Breast epithelium (tissue), 4 donors: ENCODE measurements at regions not wholly inside any gene's neighbourhood (a gene's known extent, or its start where the extent isn't known, plus 50 kb on each side); places are given as distances from the start of the nearest gene placed in this dataset.

Source experiments
- DNase-seq, 2 donors: peaks; one replicate each; pipeline ENCODE4 v3.0.0-alpha.2; 2019; ENCODE audit warnings: low spot score in 2 of 2
- H3K27ac ChIP-seq, 2 donors: fragments of 200-600 bp; sonication (generic) in 1 of 2; one replicate each; pipeline ENCODE4 v1.5.1; 2016 to 2019; ENCODE audit warnings: mild to moderate bottlenecking in 1 of 2
- H3K27me3 ChIP-seq, 2 donors: fragments of 200-600 bp; sonication (generic) in 1 of 2; one replicate each; pipeline versions ENCODE4 v1.5.1 to v1.6.0; 2017 to 2019; ENCODE audit warnings: control low read depth in 1 of 2, mild to moderate bottlenecking in 1 of 2
- H3K36me3 ChIP-seq: fragments of 200-600 bp; one replicate; pipeline ENCODE4 v1.5.1; 2019
- H3K4me1 ChIP-seq, 2 donors: fragments of 200-600 bp; sonication (generic); one replicate each; pipeline ENCODE4 v1.5.1; 2016 to 2019; ENCODE audit warnings: control low read depth in 1 of 2
- H3K4me3 ChIP-seq, 3 donors: fragments of 200-600 bp; sonication (generic); 1 replicate in 2 of 3; 2 replicates in 1 of 3; pipeline ENCODE4 v1.5.1; 2016 to 2019; ENCODE audit warnings: mild to moderate bottlenecking in 3 of 3, moderate library complexity in 2 of 3
- H3K9me3 ChIP-seq, 2 donors: fragments of 200-600 bp; sonication (generic) in 1 of 2; one replicate each; pipeline ENCODE4 v1.5.1; 2016 to 2019; ENCODE audit warnings: control low read depth in 1 of 2
- POLR2A ChIP-seq: fragments of 450-650 bp; IDR thresholded peaks from one replicate; pipeline ENCODE4 v1.6.1; 2016; ENCODE audit warnings: antibody characterized with exemption, mild to moderate bottlenecking, moderate library complexity
- POLR2AphosphoS5 ChIP-seq, 3 donors: sonication (generic); formaldehyde crosslinking; IDR thresholded peaks; one replicate each; pipeline ENCODE4 v1.6.1; 2017; ENCODE audit warnings: antibody characterized with exemption in 3 of 3
- intact Hi-C: fragments of 100-400 bp; cut with DNase I; formaldehyde crosslinking; loops from one replicate; pipeline ENCODE4 v1.15.1; 2023; ENCODE audit warnings: low total_unique reads
- TF ChIP-seq, protein P1 (sequence below), 3 donors: fragments of 450-650 bp; IDR thresholded peaks; one replicate each; pipeline ENCODE4 v1.5.1; 2016 to 2017; ENCODE audit warnings: antibody characterized with exemption in 3 of 3, mild to moderate bottlenecking in 3 of 3, moderate library complexity in 3 of 3

DNA sequence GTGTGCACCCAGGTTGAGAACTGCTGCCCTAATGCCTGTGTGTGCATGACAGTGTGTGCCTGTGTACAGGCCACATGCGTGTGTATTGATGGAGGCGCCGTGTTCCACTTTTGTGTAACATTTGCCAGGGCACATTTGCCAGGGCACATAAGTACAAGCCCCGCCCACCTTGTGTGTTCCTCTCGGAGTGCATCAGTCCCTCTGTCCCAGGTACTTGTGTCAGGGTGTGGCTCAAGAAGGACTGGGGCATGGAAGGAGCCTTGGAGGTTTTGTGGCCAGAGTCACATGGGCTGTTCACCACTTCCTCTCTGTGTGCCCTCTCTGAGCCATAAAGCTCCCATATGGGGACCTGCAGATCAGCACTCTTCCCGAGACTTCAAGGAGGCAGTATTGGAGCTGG, 73.9 kb downstream of the MRM1 start:
- H3K4me3 ChIP-seq = no peak overlapping the region
- DNase-seq = no peak
- no peaks in the 10 kb centered on the region for H3K27me3 ChIP-seq
- H3K9me3 ChIP-seq = no peaks in the 10 kb centered on the region
- TF ChIP-seq, protein P1, sequence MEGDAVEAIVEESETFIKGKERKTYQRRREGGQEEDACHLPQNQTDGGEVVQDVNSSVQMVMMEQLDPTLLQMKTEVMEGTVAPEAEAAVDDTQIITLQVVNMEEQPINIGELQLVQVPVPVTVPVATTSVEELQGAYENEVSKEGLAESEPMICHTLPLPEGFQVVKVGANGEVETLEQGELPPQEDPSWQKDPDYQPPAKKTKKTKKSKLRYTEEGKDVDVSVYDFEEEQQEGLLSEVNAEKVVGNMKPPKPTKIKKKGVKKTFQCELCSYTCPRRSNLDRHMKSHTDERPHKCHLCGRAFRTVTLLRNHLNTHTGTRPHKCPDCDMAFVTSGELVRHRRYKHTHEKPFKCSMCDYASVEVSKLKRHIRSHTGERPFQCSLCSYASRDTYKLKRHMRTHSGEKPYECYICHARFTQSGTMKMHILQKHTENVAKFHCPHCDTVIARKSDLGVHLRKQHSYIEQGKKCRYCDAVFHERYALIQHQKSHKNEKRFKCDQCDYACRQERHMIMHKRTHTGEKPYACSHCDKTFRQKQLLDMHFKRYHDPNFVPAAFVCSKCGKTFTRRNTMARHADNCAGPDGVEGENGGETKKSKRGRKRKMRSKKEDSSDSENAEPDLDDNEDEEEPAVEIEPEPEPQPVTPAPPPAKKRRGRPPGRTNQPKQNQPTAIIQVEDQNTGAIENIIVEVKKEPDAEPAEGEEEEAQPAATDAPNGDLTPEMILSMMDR (IDR thresholded peaks at IDR 0.05) = no peak
- no peak for TF ChIP-seq POLR2A
- intact Hi-C loops = no loop called here
- no peak overlapping the region for H3K27ac ChIP-seq
- no peaks in the 10 kb centered on the region for H3K36me3 ChIP-seq
- no peaks in the 10 kb centered on the region for H3K4me1 ChIP-seq

DNA sequence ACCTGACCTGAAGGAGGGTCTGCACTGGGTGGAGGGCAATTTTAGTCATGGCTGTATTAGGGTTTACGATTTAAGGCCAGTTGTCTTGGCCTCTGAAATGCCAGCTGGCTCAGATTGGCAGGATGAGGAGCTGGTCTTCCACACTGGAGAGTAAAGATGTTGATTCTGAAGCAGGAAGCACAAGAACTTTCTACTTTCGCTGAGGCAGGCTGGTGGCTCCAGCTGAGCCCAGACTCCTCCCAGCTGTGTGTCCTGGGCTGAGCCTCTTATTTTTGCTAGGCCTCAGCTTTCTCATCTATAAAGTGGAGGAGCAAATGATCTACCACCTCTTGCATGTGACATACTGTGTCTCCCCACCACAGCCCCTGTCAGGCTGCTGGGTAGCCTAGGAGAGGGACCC, 74.4 kb downstream of the MRM1 start:
- Histone ChIP-seq H3K9me3 (no peaks in the 10 kb centered on the region), H3K27me3 (no peaks in the 10 kb centered on the region), H3K4me3 (no peak overlapping the region), H3K4me1 (no peaks in the 10 kb centered on the region), H3K36me3 (no peaks in the 10 kb centered on the region), H3K27ac (no peak overlapping the region)
- DNase-seq = no peak
- no peak for TF ChIP-seq POLR2AphosphoS5 (IDR thresholded peaks at IDR 0.05)
- TF ChIP-seq, protein P1 (IDR thresholded peaks at IDR 0.05) = no peak
- no peak for TF ChIP-seq POLR2A
- intact Hi-C loops = no loop called here

DNA sequence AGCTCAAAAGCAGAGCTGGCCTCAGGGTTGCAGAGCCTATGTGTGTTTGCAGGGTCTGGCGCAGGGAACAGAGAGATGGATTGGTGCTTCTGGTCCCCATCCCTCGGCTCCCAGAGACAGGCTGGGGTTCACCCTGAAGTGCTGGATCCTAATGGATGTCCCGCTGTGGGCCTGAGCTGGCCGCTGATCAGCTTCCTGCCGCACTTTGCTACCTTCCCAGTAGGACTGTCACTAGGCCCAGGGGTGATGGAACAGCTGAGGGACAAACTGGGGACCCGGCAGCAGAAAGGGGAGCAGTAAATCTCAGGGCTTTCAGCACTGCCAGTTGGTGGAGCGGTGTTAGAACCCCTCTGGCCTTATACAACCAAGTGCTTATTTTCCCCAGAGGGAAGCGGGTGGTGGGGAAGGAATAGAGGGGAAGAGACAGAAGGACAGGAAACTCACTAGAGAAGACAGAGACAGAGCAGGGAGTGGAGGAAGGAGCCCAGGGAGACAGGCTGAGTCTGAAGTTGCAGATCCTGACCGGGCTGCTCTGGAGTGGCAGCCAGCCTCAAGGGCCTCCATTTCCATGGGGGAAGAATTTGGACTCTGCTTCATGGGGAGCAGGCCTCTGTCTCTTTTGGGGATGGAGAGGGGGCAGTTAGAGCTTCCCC, 78.6 kb downstream of the MRM1 start:
- H3K27ac ChIP-seq = no peak overlapping the region
- TF ChIP-seq POLR2AphosphoS5 (IDR thresholded peaks at IDR 0.05) (no peak), POLR2A (no peak)
- TF ChIP-seq, protein P1 (IDR thresholded peaks at IDR 0.05) = no peak
- intact Hi-C loops = no loop called here

DNA sequence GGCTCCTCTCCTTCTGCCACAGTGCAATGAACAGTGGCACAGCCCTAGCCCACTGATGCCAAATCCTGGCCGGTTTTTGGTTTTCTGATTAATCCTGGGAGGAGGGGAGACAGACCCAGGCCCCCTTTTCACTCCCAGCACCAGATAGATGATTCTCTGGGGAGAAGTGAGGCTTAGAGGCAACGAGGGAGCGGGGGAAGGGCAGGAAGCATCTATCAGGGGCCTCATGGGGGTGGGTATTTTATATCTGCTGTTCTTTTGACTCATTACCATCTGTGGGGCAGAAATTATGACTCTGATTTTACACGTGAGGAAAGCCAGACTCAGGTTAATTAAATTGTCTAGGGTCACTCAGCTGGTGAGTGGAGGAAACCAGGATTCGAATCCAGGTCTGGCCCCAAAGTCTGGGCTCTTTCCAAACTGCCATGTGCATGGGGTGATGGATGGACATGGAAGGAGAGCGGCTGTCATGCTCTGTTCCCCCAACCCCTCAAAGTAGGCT, 79.4 kb downstream of the MRM1 start:
- Histone ChIP-seq H3K27ac (no peak overlapping the region), H3K9me3 (no peaks in the 10 kb centered on the region), H3K27me3 (no peaks in the 10 kb centered on the region), H3K36me3 (no peaks in the 10 kb centered on the region), H3K4me1 (no peaks in the 10 kb centered on the region), H3K4me3 (no peak overlapping the region)
- DNase-seq = no peak
- intact Hi-C loops = no loop called here
- no peak for TF ChIP-seq POLR2A
- TF ChIP-seq, protein P1 (IDR thresholded peaks at IDR 0.05) = no peak
- no peak for TF ChIP-seq POLR2AphosphoS5 (IDR thresholded peaks at IDR 0.05)

More for the DNA sequence above, 78.6 kb downstream of the MRM1 start:
- no peaks in the 10 kb centered on the region for H3K36me3 ChIP-seq
- no peak overlapping the region for H3K4me3 ChIP-seq
- no peaks in the 10 kb centered on the region for H3K27me3 ChIP-seq
- no peaks in the 10 kb centered on the region for H3K4me1 ChIP-seq
- no peak for DNase-seq
- no peaks in the 10 kb centered on the region for H3K9me3 ChIP-seq

DNA sequence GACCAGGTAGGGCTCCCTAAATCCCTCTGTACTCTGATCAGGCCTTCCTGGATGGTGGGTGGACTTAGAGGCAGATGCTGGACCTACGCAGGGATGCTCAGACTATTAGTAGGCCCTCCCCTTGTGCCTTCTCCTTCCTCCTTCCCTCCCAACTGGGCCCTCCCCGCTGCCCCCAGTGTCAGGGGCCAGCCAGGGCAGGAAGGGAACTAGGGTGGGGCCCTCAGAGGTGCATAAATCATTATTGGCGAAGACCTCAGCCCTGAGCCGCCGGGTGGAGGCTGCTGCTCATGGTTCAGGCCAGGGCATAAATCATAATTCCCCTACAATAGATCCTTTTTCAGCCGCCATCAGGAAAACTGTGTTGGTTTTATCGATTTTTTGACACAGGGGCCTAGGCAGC, 81.4 kb downstream of the MRM1 start:
- Histone ChIP-seq H3K36me3 (no peaks in the 10 kb centered on the region), H3K27me3 (peaks cover 0 to 2% of the 10 kb centered on the region in 2 donors), H3K9me3 (no peaks in the 10 kb centered on the region), H3K27ac (no peak overlapping the region), H3K4me3 (no peak overlapping the region), H3K4me1 (no peaks in the 10 kb centered on the region)
- TF ChIP-seq POLR2A (no peak), POLR2AphosphoS5 (IDR thresholded peaks at IDR 0.05) (no peak)
- TF ChIP-seq, protein P1 (IDR thresholded peaks at IDR 0.05) = no peak
- DNase-seq = no peak
- intact Hi-C loops = no loop called here
